NOMO-1 treated with dmso at 0.1 percent for 144 hours (cell line): ENCODE measurements at regions not wholly inside any gene's neighbourhood (a gene's known extent, or its start where the extent isn't known, plus 50 kb on each side); places are given as distances from the start of the nearest gene placed in this dataset.

Source experiments
- DNase-seq: peaks from one replicate; lab custom pipeline; 2025; ENCODE audit not compliant: unreplicated experiment; lab: John Stamatoyannopoulos, UW

DNA sequence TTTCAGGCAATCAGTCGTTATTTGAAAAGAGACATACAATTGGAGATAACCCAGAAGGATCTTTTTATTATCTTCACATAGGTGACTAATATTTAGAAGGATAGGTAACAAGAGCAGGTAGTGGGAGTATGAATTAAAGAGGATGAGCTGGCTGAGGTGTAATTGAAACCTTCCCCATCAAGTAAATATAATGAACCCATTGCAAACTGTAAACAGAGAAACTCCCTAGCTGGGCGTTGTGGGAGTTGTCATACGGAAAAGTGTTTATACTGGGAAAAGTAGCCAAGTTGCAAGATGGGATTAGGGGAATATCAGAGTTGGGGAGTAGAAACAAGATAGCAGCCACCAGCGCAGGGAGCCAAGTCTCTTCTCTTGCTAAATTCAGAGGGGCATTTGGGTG, 448.4 kb downstream of the COG6 start:
- no peak for DNase-seq

DNA sequence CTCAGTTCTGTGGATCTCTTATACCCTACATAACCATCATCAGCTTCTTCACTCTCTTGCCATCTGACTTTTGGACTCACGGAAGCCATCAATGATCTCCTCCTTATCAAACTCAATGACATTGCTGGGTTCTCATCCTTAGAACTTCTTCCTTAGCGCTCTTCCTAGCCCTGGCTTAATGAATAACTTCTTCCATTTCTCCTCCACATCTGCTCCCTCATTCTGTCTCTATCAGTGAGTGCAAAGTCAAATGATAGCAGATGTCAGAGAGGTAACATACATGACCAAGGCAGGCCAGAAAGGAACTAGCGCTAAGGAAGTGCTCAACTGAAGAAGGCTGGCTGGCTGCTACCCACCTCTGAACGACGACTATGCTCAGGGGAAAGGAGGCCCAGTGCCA, 449.8 kb downstream of the COG6 start:
- DNase-seq = no peak

GRCh38 chr13:40109351-40109844, 453.9 kb downstream of the COG6 start:
- no peak for DNase-seq

- DNase-seq = no peak
Observed at GRCh38 chr13:40113643-40114304, 458.3 kb downstream of the COG6 start.

DNA sequence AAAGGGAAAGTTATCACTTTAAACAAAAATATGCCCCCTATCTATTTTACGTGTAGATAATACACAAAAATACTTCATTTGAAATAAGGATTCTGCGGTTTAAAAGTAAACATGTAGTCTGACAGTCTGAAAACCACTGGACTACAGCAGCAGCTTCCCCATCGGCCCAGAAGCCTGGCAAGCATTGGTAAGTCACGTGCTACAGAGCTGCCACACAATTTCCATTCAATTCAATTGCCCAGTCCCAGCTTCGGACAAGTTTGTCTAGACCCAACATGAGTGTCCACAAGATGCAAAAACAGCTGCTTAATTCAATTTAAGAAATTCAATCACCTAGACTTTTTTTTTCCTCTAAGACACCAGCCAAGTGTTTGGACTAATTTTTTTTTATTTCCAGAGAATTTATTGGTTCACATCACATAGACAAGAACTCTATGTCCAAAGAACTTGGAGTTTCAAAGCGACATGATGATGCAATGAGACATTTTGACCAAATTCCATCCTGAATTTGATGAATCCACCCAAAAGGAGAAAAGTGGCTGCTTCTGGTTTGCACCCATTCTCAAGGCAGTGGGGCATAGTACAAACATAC, 458.9 kb downstream of the COG6 start:
- DNase-seq = no peak

DNA sequence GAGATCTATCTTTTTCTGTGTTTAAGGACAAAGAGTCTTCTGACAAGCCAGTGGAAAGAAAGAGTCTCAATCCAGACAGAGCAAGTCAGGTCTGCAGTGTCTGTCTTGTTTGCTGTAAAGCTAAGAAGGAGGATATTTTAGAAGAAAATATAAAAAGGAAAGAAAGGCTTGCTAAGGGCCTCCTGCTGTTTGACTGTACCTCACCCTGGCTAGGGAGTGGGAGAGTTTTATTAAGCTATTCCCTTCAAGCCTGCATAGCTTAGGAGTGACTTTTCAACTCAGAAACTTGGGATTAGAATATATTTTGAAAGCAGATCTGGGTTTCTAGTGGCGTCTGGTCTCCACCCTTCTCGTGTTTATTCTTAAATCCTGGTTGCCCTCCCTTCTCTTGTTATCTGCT, 460.0 kb downstream of the COG6 start:
- DNase-seq = no peak

DNA sequence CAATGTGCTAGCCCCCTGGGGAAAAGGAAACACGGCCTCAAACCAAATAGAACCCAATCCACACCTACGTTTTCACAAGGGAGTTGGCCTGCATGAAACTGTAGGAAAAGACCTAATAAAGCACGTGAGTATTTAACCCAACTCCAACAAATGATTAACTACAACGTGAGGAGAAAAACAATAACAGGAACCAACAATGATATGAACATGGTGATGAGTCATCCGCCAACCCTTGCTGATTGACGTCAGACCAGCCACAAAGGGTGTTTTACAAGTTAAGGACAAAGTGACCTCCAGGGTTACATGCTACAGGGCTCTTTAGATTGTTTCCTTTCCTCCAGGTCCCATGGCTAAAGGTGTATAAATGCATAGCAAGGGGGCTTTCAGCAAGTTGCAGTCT, 460.5 kb downstream of the COG6 start:
- no peak for DNase-seq

DNA sequence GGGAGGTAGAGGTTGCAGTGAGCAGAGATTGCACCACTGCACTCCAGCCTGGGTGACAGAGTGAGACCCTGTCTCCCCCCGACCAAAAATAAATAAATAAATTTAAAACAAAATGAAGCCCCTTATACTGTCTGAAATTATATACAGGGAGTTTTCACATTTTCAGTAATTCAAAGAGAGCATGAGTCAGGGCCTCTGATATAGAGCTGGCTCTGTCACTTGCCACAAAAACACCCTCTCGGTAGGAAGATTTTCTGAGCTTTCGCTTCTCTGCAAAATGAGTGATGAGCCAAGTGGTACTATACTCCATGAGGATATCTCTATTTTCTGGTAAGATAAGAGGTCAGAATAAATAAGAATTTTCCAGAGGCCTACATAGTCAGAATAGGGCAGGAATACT, 462.9 kb downstream of the COG6 start:
- no peak for DNase-seq

- no peak for DNase-seq
Observed at GRCh38 chr13:40119852-40120251, 464.4 kb downstream of the COG6 start.

GRCh38 chr13:40120288-40120687, 464.8 kb downstream of the COG6 start:
- DNase-seq = no peak

DNA sequence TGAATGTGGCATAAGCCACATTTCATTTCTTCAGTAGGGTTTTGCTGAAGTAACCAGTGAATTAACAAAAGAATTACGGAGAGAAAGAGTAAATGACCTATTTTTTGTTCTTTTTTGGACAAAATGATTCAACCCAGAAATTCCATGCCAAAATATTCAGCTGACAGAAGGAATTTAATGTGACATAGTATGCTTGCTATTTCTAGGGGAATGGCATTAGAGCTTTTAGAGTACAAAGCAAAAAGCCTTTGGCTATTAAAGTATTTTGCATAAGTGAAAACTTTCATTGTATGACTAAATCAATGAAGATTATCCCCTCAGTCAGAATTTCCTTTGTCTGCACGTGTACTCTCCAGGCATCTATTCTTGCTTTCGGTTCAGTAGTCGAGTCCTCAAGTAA, 465.3 kb downstream of the COG6 start:
- DNase-seq = no peak

DNA sequence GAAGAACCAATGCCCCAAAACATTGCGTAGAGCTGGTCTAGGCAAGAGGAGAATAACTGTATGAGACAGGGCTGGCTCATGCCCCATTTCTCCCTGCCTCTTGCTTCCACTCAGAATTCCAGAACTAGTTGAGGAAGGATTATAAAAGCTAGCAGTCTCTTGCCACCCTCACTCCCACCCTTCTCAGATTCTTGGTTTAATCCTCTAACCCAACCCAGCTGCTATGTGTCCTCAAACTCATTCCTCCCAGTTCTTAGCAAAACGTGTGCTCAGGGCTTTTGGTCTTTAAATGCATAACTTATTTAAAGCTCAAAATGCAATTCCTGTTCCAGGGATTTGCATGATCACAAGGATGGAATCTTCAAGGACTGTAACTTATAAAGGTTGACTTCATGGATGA, 466.3 kb downstream of the COG6 start:
- DNase-seq = no peak

DNA sequence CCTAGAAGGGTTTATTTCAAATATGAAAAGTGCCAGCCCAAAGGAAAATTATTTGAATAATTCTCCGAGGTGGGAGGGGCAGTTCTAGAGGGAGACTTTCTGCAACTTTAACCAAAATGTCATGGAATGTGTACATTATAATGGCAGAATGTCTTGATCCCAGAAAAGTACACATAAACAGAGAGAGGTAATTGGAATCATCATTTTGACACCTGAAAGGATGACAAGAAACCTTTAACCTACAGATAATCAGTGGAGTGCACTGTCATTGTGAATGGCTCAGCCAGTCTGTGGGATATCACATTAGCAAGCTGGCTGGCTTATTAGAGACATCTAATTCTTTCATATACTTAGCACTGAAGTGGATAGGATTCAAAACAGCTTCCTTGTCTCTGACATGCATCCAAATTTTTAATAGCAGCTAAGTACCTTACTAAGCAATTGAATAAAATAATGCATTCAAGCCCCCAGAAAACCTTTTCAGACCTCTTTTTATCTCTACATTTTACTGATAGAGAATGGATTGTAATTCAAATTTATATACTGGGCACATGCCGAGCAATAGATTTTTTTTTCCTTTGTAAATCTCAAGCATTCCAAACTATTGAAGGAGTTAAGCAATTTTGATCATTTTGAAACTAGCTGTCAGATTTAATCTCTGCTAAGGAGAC, 468.6 kb downstream of the COG6 start:
- no peak for DNase-seq

DNA sequence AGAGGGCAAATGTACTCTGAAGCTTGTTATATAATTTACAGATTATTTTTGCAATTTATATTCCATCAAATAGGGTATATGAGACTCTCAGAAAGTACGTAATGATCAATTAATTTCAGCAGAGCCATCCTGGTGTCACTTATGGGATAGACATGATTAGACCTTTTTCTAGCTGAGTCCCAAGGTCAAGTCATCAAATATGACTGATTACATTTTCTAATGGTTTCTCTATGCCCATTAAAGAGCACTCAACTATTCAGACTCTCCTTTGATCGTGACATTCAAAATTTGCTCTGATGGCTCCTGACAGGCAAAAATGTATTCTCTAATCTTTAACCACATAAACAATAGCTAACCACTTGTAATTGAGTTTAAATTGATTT, 469.2 kb downstream of the COG6 start:
- DNase-seq = no peak

- no peak for DNase-seq
Observed at GRCh38 chr13:40125336-40125735, 469.9 kb downstream of the COG6 start.

- no peak for DNase-seq
Observed at GRCh38 chr13:40126306-40127085, 471.0 kb downstream of the COG6 start.

GRCh38 chr13:40127476-40127875, 472.0 kb downstream of the COG6 start:
- no peak for DNase-seq

- DNase-seq = no peak
Observed at GRCh38 chr13:40127925-40128324, 472.5 kb downstream of the COG6 start.

GRCh38 chr13:40129467-40129866, 474.0 kb downstream of the COG6 start:
- no peak for DNase-seq

- no peak for DNase-seq
Observed at GRCh38 chr13:40130871-40131636, 475.6 kb downstream of the COG6 start.

DNA sequence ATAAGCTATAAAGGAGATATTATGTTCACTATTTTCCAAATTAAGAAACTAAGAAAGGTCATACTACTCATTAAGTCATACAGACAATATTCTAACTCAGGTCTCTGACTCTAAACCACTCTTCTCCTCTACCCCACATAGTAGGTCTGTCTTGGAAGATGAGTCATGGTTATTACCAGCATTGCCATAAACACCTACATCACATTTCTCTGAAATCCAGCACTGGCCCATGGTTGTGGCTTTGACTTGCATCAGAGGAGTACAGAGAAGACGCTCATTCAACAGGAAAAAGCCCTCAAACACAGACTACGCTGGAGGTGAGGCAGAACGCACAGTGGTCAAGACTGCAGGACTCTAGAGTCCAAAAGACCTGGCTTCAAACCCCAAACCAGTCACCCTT, 476.8 kb downstream of the COG6 start:
- no peak for DNase-seq
